HG03045 (cell line): ENCODE measurements at regions not wholly inside any gene's neighbourhood (a gene's known extent, or its start where the extent isn't known, plus 50 kb on each side); places are given as distances from the start of the nearest gene placed in this dataset.

Source experiments
- ATAC-seq: cut with Tn5 transposase; IDR thresholded peaks from one replicate; pipeline ENCODE4 v1.9.1; 2021; ENCODE audit warnings: mild to moderate bottlenecking, moderate library complexity; ENCODE audit not compliant: unreplicated experiment

GRCh38 chr9:18368206-18368605 is 105.7 kb upstream of the ADAMTSL1 start:
- no peak for ATAC-seq

- no peak for ATAC-seq
Observed at GRCh38 chr9:18371141-18371540, 102.8 kb upstream of the ADAMTSL1 start.

- ATAC-seq, result no peak
Observed at GRCh38 chr9:18371621-18372020, 102.3 kb upstream of the ADAMTSL1 start.

- ATAC-seq, result no peak
Observed at GRCh38 chr9:18379073-18379811, 94.7 kb upstream of the ADAMTSL1 start.

- ATAC-seq, result no peak
Observed at GRCh38 chr9:18382243-18382642, 91.7 kb upstream of the ADAMTSL1 start.

- no peak for ATAC-seq
Observed at GRCh38 chr9:18384066-18384465, 89.9 kb upstream of the ADAMTSL1 start.

GRCh38 chr9:18385696-18386490 is 88.1 kb upstream of the ADAMTSL1 start:
- ATAC-seq, result no peak

GRCh38 chr9:18390393-18390792 is 83.6 kb upstream of the ADAMTSL1 start:
- no peak for ATAC-seq

- ATAC-seq, result no peak
Observed at GRCh38 chr9:18393340-18394130, 80.4 kb upstream of the ADAMTSL1 start.

- no peak for ATAC-seq
Observed at GRCh38 chr9:18394847-18395351, 79.1 kb upstream of the ADAMTSL1 start.

GRCh38 chr9:18396102-18396728 is 77.7 kb upstream of the ADAMTSL1 start:
- ATAC-seq, result no peak

GRCh38 chr9:18397076-18397475 is 76.9 kb upstream of the ADAMTSL1 start:
- no peak for ATAC-seq

- ATAC-seq, result no peak
Observed at GRCh38 chr9:18398038-18398437, 75.9 kb upstream of the ADAMTSL1 start.

GRCh38 chr9:18404434-18405029 is 69.4 kb upstream of the ADAMTSL1 start:
- no peak for ATAC-seq

GRCh38 chr9:18405240-18405639 is 68.7 kb upstream of the ADAMTSL1 start:
- ATAC-seq, result no peak

- no peak for ATAC-seq
Observed at GRCh38 chr9:18410983-18411382, 63.0 kb upstream of the ADAMTSL1 start.

GRCh38 chr9:18421391-18421790 is 52.6 kb upstream of the ADAMTSL1 start:
- ATAC-seq, result no peak

- no peak for ATAC-seq
Observed at GRCh38 chr9:18422296-18423036, 51.5 kb upstream of the ADAMTSL1 start.

GRCh38 chr9:18423791-18424531 is 50.0 kb upstream of the ADAMTSL1 start:
- ATAC-seq, result no peak
